NCI-H187 treated with DMSO at 0.1 percent for 48 hours (cell line): ENCODE measurements at regions not wholly inside any gene's neighbourhood (a gene's known extent, or its start where the extent isn't known, plus 50 kb on each side); places are given as distances from the start of the nearest gene placed in this dataset.
"Not testable (repeated sequence)": the region's sequence is repeated elsewhere in the genome, so short reads cannot be mapped to it uniquely, and the experiment has no call there.

Source experiments
- DNase-seq: peaks from one replicate; lab custom pipeline; 2025; lab: John Stamatoyannopoulos, UW

DNA sequence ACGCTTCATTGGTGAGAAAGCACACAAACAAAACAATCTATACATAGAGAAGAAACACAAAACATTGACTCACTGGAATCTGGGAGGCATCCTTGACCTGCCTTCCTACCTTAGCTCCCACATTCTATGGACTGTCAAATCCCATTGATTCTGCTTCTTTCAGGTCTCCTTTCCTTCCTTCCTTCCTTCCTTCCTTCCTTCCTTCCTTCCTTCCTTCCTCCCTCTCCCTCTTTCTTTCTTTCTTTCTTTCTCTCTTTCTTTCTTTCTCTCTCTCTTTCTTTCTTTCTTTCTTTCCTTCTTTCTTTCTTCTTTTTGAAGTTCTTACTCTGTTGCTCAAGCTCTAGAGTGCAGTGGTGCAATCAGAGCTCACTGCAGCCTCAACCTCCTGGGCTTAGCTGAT is 108.0 kb upstream of the SGK1 start:
- DNase-seq: not testable (repeated sequence)

DNA sequence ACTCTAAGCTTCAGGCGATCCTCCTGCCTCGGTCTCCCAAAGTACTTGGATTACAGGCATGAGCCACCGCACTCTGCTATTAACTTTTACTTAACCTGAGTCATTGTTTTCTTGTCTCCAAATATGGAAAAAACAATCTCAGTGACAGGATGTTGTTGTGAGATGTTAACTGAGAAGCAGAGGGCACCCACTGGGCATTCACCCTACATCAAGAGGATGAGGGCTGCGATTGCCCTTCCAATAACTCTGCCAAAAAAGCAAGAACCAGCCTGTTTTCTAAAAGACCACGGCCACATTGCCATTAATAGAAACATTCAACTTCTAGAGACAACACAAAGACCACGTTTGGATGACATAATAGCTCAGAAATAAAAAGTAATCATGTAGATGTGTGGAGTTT is 107.6 kb upstream of the SGK1 start:
- no peak for DNase-seq

DNA sequence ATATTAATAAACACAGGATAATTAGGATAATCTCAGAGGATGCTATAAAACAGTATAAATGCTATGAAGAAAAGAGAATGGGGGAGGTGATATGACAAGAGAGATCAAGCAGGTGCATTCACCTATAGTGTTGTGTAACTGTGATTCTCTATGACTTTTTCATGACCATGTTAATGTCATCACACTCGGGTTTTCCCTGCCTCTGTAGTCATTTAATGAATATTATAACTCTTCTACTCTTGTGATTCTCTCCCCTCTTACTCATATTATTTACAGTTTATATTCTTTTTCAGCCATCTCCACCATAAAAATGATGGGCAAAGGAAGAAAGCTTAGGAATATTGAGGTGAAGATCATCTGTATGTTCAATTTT is 106.9 kb upstream of the SGK1 start:
- no peak for DNase-seq

DNA sequence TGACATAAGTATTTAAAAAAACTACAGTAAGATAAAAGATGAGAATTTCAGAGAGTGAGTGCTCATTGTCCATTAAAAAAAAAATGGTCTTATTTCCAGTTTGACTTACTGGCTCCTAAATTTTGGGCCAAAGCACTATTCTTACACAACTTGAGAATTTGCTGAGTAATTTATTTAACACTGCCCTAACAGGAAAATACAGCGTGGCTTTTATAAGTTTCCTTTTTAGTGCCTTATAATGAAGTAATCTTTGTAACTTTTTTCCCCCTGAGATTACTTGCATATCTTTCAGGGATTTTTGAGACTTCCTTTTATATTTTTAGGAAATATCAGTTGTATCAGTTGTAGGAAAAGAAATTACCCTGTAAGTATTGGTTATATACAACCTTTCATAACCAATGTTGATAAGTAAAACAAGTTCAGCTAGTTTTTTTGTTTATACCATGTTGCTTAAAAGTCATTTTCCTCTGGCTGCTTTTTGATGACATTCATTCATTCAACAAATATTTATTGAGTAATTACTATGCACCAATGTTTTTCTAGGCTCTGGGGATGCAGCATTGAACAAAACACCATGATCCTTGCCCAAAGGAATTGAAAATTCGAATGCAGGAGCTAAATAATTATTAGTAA is 106.4 kb upstream of the SGK1 start:
- DNase-seq: no peak

DNA sequence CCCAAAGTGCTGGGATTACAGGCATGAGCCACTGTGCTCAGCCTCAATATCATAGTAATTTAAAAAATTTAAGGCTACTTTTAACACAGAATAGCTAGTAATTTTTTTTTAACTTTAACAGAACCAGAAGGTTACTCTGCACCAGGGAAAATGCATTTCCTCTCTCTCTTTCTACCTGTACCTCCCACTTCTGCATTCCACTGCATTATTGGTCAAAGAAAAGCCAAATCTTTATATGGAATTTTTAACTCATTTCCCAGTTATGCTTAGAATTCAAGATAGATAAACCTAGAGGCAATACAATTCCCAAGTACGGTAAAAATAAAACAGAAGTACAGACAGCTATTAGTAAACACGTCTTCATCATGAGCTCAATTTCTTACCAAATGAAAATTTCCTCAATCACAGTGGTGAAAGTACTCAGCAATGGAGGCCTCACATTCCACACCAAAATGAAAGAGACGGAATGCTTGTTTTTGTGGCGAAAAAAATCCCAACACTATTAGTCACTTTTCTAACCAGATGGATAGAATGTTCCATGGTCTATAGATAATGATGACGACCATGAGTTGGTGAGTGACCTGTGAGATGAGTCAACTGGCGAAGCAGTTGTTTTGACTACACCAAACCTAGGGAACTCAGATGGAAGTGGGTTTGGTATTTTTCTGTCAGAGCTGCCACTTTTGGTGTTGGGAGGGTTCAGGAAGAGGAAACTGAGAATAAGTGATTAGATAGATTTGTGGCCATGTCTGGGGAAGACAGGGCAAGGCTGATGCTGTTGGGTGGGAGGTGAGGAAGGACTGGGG is 104.7 kb upstream of the SGK1 start:
- DNase-seq: no peak

DNA sequence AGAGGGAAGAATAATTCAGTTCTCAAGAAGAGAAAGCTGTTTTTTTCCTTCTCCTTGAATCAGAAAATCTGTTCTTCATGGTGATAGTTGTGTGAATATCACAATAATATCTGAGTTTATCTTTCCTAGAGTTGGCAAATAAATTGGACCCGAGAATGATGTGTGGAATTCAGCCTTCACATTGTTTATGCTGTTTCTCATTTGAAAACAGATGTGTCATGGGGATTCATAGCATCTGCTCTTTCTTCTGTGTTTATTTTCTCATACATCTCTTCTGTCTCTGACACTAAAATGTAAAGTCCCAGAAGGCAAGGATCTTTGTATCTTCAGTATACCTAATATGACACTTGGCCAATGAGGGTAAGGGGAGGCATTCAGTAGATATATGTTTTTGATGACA is 103.6 kb upstream of the SGK1 start:
- no peak for DNase-seq

DNA sequence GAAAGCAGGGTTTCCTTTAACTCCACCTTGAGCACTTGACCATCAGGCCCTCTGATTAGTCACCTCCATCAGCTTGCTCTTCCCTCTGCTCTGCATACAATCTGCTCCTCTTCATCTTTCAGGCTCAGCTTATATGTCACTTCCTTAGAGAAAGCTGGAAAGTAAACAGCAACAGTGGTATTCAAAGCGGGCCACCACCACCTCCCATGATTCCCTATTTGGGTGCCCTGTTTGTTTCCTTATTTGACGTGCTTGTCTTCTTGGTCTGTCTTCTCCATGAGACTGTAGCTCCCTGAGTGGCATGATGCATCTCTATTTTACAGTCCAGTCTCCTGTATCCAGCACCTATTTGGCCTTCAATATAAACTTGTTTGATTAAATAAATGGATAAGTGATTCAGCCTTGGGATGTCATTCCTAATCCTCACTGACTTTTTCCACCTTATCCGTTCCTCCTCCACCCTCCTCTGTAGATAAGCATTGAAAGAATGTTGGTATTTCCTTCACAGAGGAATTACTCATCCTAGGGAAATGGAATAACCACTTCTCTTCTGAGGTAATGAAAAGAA is 102.8 kb upstream of the SGK1 start:
- DNase-seq: no peak

DNA sequence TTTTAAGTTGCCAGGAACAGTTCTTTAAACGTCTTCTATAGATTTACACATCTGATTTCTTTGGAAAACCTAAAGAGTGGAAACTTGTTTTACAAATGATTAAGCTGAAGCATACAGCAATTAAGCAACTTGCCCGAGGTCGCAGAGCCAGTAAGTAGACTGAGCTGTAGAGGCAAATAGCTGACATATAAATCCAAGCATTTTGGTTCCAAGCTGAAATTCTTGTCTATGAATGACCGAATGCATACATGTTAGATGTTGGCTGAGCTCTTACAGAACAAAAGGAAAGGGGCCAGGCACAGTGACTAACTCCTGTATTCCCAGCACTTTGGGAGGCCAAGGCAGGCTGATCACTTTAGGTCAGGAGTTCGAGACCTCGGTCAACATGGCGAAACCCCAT is 101.8 kb upstream of the SGK1 start:
- no peak for DNase-seq

DNA sequence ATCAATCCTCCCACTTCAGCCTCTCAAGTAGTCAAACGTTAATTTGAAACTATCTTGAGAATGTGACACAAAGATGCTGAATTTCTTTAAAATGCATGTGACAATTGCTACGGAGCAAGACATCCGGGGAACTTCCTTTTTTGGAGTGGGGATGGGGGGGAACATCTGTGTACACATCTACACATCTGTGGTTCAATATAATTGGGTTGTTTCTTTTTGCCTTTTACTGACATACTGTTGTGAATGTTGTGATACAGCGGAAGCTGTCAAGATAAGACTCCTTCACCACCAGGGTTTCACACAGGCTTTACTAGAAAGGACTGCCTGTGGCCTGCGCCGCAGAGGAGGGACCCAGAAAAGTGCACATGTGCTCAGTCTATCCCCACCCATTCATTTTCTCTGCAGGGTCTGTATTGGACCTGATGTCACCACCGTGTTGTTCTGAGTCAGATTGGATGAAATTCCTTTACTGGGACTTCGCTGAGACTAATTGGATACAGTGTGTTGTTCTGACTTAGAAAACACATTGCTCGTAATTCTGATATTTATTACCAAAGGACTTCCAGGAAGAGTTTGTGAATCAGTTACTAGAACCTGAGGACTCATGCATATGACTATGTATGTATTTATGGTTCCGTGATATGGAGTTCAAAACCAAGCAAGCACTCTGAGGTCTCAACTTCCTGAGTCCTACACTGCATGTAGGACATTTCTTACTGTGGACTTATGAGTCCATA is 98.7 kb upstream of the SGK1 start:
- DNase-seq: no peak

DNA sequence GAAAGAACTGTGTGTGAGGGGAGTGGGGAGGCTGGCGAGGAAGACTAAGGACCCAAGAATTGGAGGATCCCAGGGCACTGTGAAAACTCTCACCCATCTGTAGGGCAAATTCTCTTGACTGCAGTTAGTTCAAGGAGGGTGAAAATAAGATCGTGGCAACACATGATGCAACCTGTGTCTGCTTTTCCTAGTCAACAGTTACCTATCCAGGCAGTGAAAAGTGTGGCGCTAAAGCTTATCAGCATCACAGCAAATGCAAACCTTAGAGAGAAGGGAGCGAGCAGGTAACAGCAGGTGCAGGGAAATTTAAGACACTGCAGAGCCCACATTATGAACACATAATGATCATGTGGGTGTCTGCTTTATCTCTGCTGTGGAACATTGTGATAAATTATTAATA is 97.7 kb upstream of the SGK1 start:
- no peak for DNase-seq

DNA sequence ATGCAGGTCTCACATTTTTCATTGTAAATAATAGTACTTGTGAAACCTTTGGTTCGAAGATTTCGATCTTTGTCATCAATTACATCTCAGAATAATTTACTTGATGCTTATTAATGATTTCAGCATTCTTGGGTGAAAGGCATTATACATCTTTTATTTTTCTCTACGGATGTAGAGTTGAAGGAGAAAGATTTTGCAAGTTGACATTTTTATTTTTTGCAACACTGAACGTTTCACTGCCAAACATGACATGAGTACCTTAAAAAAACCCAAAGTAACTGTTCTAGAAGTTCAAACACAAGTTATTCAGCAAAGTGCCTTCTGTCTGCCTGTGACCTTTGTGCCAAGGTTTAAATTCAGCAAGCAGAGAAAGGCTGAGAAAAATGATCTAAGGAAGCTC is 97.3 kb upstream of the SGK1 start:
- DNase-seq: no peak

DNA sequence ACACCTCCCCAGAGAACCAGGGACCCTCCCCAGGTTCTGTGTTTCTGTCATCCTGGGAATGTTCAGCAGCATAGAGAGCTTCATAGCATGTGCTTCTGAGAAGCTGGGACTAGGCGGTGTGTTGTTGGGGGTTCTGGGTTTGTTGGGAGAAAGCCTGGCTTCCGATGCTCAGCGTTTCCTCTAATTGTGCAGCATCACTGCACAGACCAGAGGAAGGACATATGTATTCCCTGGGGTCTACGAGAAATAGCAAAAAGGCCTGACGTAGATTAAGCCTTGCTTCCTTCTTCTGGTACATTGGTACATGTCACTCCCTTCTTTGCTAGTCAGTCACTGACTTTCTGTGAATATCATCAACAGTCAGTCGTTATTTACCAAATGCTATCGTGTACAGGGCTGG is 96.9 kb upstream of the SGK1 start:
- no peak for DNase-seq

DNA sequence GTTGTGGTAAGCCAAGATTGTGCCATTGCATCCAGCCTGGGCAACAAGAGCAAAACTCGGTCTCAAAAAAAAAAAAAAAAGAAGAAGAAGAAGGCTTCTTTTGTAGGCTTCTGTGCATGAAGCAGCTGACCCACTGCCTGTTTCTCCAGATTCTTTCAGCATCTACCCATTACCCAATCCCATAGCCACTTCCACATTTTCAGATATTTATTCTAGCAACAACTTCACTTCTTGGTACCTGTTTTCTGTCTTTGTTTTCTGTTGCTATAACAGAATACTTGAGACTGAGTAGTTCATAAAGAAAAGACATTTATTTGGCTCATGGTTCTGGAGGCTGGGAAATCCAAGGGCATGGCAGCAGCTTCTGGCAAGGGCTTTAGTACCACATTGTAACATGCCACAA is 95.3 kb upstream of the SGK1 start:
- no peak for DNase-seq

DNA sequence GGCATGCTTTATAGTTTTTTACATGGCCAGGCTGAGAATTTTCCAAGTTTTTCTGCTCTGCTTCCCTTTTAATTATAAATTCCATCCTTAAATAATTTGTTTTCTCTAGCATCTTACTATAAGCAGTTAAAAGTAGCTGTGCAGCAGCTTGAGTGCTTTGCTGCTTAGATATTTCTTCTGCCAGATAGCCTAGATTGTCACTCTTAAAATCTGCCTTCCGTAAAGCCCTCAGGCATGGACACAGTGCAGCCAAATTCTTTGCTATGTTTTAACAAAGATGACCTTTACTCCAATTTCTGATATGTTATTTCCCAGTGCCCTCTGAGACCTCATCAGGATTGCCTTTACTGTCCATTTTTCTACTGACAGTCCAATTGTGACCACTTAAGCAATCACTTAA is 92.6 kb upstream of the SGK1 start:
- no peak for DNase-seq

DNA sequence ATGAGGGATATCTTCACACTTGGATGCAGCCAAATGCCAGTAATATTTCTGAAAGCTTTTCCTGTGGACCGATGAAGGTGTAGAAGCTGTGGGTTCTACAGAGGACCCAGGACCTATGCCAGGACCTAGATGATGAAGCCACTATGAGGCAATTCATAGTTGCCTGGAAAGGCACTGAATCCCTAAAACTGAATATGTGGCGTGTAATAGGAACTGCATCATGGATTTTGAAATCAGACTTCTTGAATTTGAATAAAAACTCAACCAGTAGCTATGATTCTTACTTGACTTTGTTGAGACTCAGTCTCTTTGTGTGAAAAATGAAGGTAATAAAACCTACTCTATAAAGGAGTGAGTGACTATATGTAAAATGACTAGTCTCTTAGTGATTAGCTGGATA is 89.9 kb upstream of the SGK1 start:
- no peak for DNase-seq

DNA sequence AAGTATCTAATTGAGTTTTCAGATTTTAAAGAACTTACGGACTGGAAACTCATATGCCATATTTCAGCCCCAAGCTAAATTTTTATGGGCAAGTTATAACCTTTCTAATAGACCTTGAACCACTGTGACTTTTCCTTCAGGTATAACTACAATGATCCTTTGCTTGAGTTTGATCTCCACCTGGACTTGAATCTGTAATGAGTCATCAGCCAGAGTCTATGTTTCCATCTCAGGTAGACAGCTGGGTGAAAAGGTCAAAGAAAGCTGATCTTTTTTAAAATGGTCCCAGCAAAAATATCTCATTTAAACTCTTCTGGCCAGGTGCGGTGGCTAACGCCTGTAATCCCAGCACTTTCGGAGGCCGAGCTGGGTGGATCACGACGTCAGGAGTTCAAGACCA is 88.4 kb upstream of the SGK1 start:
- DNase-seq: no peak

DNA sequence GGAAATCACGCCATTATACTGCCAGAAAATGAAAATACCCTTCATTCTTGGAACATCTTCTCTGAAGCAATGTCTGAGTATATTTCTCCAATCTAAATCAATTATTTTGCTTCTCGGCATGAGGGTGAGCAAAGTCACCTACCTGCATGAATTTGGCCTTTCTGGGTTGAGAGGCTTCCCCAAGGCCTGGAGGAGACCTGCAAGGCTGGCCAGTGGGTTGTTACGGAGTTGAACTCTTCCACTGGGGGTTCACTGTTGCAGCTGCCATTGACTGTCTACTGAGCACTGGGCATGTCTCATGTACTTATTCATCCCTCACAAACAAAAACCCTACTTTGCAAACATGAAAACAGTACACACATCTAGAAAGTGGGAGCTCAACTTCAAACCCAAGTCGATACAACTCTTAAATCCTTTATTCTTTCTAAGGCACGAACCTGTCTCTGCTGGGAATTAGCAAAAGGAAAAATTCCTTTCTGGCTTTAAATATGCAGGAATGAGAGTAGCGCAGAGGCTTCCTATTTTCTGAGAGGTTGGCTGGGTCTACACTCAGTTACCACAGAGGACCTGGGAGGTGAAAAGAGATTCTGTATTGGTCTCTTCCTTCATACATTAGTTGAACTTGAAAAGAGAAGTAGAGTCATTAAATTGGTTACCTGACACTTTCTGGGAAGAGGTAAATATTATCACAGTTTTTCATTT is 87.6 kb upstream of the SGK1 start:
- no peak for DNase-seq

DNA sequence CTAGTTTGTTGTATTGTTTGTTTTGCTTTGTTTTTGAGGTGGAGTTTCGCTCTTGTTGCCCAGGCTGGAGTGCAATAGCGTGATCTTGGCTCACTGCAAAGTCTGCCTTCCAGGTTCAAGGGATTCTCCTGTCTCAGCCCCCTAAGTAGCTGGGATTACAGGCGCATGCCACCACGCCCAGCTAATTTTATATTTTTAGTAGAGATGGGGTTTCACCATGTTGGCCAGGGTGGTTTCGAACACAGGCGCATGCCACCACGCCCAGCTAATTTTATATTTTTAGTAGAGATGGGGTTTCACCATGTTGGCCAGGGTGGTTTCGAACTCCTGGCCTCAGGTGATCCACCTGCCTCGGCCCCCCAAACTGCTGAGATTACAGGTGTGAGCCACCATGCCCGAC is 85.4 kb upstream of the SGK1 start:
- DNase-seq: not testable (repeated sequence)

DNA sequence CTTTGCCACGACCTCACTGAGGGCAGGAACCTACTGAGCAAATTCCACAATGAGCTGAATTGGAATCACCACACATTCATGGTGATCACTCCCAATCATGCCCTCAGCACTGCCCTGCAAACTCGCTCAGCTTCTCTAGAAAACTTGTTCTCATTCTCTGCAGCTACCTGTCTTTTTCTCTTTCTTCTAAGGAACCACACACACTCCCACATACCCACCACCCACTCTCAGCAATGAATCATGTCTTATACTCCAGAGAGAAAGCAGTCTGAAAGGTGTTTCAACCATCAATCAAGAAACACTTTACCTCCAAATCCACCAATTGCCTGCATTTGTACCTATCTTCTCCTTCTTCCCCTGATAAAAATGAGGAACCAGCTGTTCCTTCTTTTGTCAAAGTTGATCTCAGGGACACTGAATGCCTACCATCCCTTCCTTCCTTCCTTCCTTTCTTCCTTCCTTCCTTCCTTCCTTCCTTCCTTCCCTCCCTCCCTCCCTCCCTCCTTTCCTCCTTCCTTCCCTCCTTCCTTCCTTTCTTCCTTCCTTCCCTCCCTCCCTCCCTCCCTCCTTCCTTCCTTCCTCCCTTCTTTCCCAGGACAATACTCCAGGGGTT is 84.6 kb upstream of the SGK1 start:
- no peak for DNase-seq

DNA sequence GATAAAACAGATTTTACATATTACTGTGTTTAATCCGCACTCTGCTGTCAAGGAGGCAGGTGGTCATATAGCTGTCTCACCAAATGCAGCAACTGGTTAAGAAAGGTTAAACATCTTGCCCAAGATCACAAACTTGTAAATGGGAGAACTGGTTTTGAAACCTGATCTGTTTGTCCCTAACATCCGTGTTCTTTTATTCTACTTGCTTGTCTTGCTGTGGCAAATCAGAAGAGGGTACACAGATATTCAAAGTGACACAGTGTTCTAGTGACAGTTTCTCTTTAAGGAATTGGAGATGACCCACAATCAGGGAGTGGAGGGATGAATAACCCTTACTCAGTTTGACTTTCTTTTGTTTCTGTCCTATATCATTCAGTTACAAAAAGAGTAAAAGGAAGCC is 83.0 kb upstream of the SGK1 start:
- no peak for DNase-seq

DNA sequence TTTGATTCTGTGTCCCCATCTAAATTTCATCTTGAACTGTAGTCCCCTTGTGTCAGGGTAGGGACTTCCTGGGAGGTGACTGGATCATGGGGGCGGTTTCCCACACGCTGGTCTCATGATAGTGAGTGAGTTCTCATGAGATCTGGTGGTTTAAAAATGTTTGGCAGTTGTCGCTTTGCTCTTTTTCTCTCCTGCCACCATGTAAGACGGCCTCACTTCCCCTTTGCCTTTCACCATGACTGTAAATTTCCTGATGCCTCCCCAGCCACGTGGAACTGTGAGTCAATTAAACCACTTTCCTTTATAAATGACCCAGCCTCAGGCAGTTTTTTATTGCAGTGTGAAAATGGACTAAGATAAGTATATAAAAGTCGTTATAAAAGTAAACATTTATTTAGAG is 80.5 kb upstream of the SGK1 start:
- DNase-seq: no peak

DNA sequence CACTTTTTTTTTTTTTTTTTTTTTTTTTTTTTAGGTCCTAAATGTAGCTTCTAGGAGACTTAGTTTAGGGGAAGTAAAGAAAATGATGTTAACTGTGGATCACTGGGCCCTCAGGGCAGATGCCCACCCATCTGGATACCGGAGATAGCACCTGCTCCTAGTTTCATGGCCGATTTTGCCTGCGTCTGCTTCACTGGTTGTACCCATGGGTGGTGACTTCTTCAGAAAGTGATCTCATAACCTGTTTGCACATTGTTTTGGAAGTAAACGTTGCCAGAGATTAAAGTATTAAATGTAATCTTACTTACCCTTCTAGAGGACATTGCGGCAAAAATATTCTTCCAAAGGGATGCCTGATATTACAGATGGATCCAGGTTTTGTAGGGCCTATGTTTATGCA is 79.8 kb upstream of the SGK1 start:
- no peak for DNase-seq
